GM12891 (cell line): ENCODE measurements at regions not wholly inside any gene's neighbourhood (a gene's known extent, or its start where the extent isn't known, plus 50 kb on each side); places are given as distances from the start of the nearest gene placed in this dataset.

Source experiments
- PAX5 ChIP-seq: IDR thresholded peaks from 2 replicates; pipeline ENCODE4 v1.6.1; 2011; ENCODE audit warnings: low read length, moderate library complexity, mild to moderate bottlenecking; ENCODE audit not compliant: insufficient read depth, severe bottlenecking
- POLR2A ChIP-seq: IDR thresholded peaks from 2 replicates; pipeline ENCODE4 v1.6.1; 2011; ENCODE audit warnings: low read depth, low read length, control low read depth
- POLR2AphosphoS5 ChIP-seq: IDR thresholded peaks from 2 replicates; pipeline ENCODE4 v1.6.1; 2011; ENCODE audit warnings: low read depth, low read length, control low read depth
- POU2F2 ChIP-seq: IDR thresholded peaks from 2 replicates; pipeline ENCODE4 v1.6.1; 2011; ENCODE audit warnings: low read depth, mild to moderate bottlenecking, control low read depth, low read length, moderate library complexity
- SPI1 ChIP-seq: IDR thresholded peaks from 2 replicates; pipeline ENCODE4 v1.6.1; 2011; ENCODE audit warnings: low read depth, low read length, control low read depth
- TAF1 ChIP-seq: IDR thresholded peaks from 2 replicates; pipeline ENCODE4 v1.6.1; 2011; ENCODE audit warnings: low read depth, low read length, control low read depth

- TF ChIP-seq POLR2A = no peak
- TF ChIP-seq POLR2AphosphoS5 = no peak
- TF ChIP-seq SPI1 = no peak
- TF ChIP-seq TAF1 = no peak
- TF ChIP-seq POU2F2 = no peak
- TF ChIP-seq PAX5 = no peak
Measured at GRCh38 chr20:43360016-43360415, 97.7 kb upstream of the SRSF6 start.
